MM.1S (cell line): ENCODE measurements at regions not wholly inside any gene's neighbourhood (a gene's known extent, or its start where the extent isn't known, plus 50 kb on each side); places are given as distances from the start of the nearest gene placed in this dataset.
"Not testable (repeated sequence)": the region's sequence is repeated elsewhere in the genome, so short reads cannot be mapped to it uniquely, and the experiment has no call there.

ENCODE experiments used
- DNase-seq: peaks from one replicate; pipeline ENCODE4 v3.0.0-alpha.2; 2015
- H2AFZ ChIP-seq: fragments of 300-600 bp; sonication (generic); 2 replicates; pipeline ENCODE4 v1.6.0; 2016; ENCODE audit warnings: antibody characterized with exemption, low read length
- H3F3A ChIP-seq: fragments of 300-600 bp; sonication (generic); 2 replicates; pipeline ENCODE4 v1.6.1; 2016; ENCODE audit warnings: mild to moderate bottlenecking, antibody characterized with exemption, low read length, moderate library complexity, mixed read lengths; ENCODE audit not compliant: insufficient read depth
- H3K27ac ChIP-seq: fragments of 300-600 bp; sonication (generic); 2 replicates; pipeline ENCODE4 v1.5.1; 2016; ENCODE audit warnings: mild to moderate bottlenecking, low read length
- H3K27me3 ChIP-seq: fragments of 300-600 bp; sonication (generic); replicated peaks from 2 replicates; pipeline ENCODE4 v1.6.0; 2016; ENCODE audit warnings: low read length; ENCODE audit not compliant: insufficient read depth
- H3K36me3 ChIP-seq: fragments of 300-600 bp; sonication (generic); replicated peaks from 2 replicates; pipeline ENCODE4 v1.6.1; 2016; ENCODE audit warnings: mild to moderate bottlenecking, low read length, mixed read lengths; ENCODE audit not compliant: insufficient read depth
- H3K4me1 ChIP-seq: fragments of 300-600 bp; sonication (generic); 2 replicates; pipeline ENCODE4 v1.6.1; 2016; ENCODE audit warnings: low read length, mixed read lengths
- H3K4me2 ChIP-seq: fragments of 300-600 bp; sonication (generic); 2 replicates; pipeline ENCODE4 v1.6.0; 2016; ENCODE audit warnings: low read depth, low read length
- H3K4me3 ChIP-seq: fragments of 300-600 bp; sonication (generic); 2 replicates; pipeline ENCODE4 v1.5.1; 2016; ENCODE audit warnings: low read length, mixed read lengths
- H3K79me2 ChIP-seq: fragments of 300-600 bp; sonication (generic); 2 replicates; pipeline ENCODE4 v1.6.1; 2016; ENCODE audit warnings: mixed run types, low read length, mixed read lengths
- H3K9ac ChIP-seq: fragments of 300-600 bp; sonication (generic); 2 replicates; pipeline ENCODE4 v1.6.1; 2016; ENCODE audit warnings: low read length, mixed read lengths
- H3K9me2 ChIP-seq: fragments of 300-600 bp; sonication (generic); replicated peaks from 2 replicates; pipeline ENCODE4 v1.6.1; 2016; ENCODE audit warnings: mild to moderate bottlenecking, low read length, mixed read lengths; ENCODE audit not compliant: insufficient read depth
- H3K9me3 ChIP-seq: fragments of 300-600 bp; sonication (generic); replicated peaks from 2 replicates; pipeline ENCODE4 v1.6.1; 2016; ENCODE audit warnings: mild to moderate bottlenecking, low read length, mixed read lengths; ENCODE audit not compliant: insufficient read depth
- H4K20me1 ChIP-seq: fragments of 300-600 bp; sonication (generic); 2 replicates; pipeline ENCODE4 v1.6.1; 2016; ENCODE audit warnings: mild to moderate bottlenecking, low read length, moderate library complexity, mixed read lengths; ENCODE audit not compliant: insufficient read depth
- EZH2 ChIP-seq: fragments of 300-600 bp; sonication (generic); optimal IDR thresholded peaks from 2 replicates; pipeline ENCODE3; 2017; ENCODE audit warnings: low read depth, mild to moderate bottlenecking, antibody characterized with exemption, low read length, mixed read lengths
- EZH2phosphoT487 ChIP-seq: fragments of 300-600 bp; sonication (generic); IDR thresholded peaks from 2 replicates; pipeline ENCODE4 v1.6.1; 2018; ENCODE audit warnings: antibody characterized with exemption, low read length
- TF ChIP-seq, protein P1 (sequence below): fragments of 300-600 bp; sonication (generic); IDR thresholded peaks from 2 replicates; pipeline ENCODE4 v1.5.1; 2016; ENCODE audit warnings: antibody characterized with exemption, low read length, mixed read lengths

DNA sequence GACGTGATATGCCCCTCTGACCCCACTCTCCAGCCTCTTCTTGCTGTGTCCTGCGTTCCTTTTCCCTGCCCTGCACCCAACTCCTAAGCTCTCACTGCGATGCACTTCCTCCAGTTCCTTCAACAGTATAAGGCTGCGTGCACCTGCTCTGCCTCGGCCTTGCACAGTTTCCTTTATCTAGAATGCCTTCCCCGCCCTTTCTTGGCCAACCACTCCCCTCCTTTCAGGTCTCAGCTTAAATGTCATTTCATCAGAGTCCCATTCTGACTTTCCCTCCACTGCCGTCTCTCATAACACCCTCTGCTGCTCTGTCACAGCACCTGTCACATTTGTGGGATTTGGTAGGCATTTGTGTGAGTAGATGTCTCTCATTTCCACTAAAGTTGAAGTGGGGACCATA is 58.4 kb upstream of the NEIL3 start:
- Histone ChIP-seq H3K9me3 (no peaks in the 10 kb centered on the region), H2AFZ (no peak overlapping the region), H4K20me1 (no peaks in the 10 kb centered on the region), H3K27me3 (no peaks in the 10 kb centered on the region), H3K79me2 (no peaks in the 10 kb centered on the region), H3K4me2 (no peak overlapping the region), H3K4me3 (no peak overlapping the region), H3F3A (no peaks in the 10 kb centered on the region), H3K9me2 (no peaks in the 10 kb centered on the region), H3K9ac (no peak overlapping the region), H3K36me3 (no peaks in the 10 kb centered on the region), H3K27ac (no peak overlapping the region), H3K4me1 (no peaks in the 10 kb centered on the region)
- TF ChIP-seq, protein P1, sequence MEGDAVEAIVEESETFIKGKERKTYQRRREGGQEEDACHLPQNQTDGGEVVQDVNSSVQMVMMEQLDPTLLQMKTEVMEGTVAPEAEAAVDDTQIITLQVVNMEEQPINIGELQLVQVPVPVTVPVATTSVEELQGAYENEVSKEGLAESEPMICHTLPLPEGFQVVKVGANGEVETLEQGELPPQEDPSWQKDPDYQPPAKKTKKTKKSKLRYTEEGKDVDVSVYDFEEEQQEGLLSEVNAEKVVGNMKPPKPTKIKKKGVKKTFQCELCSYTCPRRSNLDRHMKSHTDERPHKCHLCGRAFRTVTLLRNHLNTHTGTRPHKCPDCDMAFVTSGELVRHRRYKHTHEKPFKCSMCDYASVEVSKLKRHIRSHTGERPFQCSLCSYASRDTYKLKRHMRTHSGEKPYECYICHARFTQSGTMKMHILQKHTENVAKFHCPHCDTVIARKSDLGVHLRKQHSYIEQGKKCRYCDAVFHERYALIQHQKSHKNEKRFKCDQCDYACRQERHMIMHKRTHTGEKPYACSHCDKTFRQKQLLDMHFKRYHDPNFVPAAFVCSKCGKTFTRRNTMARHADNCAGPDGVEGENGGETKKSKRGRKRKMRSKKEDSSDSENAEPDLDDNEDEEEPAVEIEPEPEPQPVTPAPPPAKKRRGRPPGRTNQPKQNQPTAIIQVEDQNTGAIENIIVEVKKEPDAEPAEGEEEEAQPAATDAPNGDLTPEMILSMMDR = no peak
- TF ChIP-seq EZH2phosphoT487 (no peak), EZH2 (no peak)
- DNase-seq = no peak

DNA sequence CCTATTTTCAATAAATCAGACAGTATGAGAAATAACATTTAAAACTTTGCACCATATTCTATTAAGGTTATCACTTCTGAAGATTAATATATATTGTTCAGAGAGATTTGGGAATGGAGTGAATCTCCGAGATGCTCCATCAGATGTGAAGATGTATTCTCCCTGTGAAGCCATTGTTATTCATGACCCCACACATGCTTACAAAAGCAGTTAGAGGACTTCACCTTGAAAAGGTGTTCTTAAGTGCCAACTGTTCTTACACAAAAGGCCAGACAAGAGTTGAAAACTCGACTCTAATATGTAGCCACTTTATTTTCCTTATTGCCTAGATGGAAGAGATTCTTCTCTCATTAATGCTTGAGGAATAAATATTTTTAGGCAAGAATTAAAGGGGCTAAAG is 54.3 kb upstream of the NEIL3 start:
- Histone ChIP-seq H3K4me2 (no peak overlapping the region), H3K27me3 (no peaks in the 10 kb centered on the region), H3K4me1 (no peaks in the 10 kb centered on the region), H3K27ac (no peak overlapping the region), H4K20me1 (no peaks in the 10 kb centered on the region), H3F3A (no peaks in the 10 kb centered on the region), H3K9me2 (no peaks in the 10 kb centered on the region), H2AFZ (no peak overlapping the region), H3K4me3 (no peak overlapping the region), H3K9me3 (no peaks in the 10 kb centered on the region), H3K9ac (no peak overlapping the region), H3K79me2 (no peaks in the 10 kb centered on the region), H3K36me3 (no peaks in the 10 kb centered on the region)
- TF ChIP-seq, protein P1 = no peak
- TF ChIP-seq EZH2phosphoT487 (no peak), EZH2 (no peak)
- no peak for DNase-seq

DNA sequence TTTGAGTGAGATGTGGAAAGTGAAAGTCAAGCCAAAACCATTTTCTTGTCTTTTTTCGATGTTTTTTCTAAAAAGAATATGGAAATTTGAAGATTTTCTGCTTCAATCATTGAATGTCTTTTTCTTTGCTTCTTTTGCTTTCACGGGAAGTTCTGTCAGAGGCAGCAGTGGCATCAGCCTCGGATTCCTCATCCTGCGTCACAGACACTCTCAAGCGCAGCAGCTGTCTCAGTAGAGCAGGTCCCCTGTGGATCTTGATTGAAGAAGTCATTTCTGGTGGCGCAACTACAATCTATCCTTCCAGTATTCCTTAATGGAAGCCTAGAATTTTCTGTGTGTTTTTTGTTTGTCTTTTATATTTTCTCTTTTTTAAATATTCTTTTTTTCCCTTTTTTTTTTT is 52.7 kb upstream of the NEIL3 start:
- no peaks in the 10 kb centered on the region for H3K9me2 ChIP-seq
- no peak overlapping the region for H2AFZ ChIP-seq
- DNase-seq = no peak
- H3K4me3 ChIP-seq = no peak overlapping the region
- no peaks in the 10 kb centered on the region for H3K36me3 ChIP-seq
- no peak overlapping the region for H3K27ac ChIP-seq
- H3K4me1 ChIP-seq = no peaks in the 10 kb centered on the region
- H4K20me1 ChIP-seq = no peaks in the 10 kb centered on the region
- no peaks in the 10 kb centered on the region for H3K9me3 ChIP-seq
- no peaks in the 10 kb centered on the region for H3K27me3 ChIP-seq
- H3K79me2 ChIP-seq = no peaks in the 10 kb centered on the region
- no peak overlapping the region for H3K9ac ChIP-seq
- TF ChIP-seq, protein P1 = no peak
- TF ChIP-seq EZH2 (no peak), EZH2phosphoT487 (no peak)
- no peaks in the 10 kb centered on the region for H3F3A ChIP-seq
- H3K4me2 ChIP-seq = no peak overlapping the region

DNA sequence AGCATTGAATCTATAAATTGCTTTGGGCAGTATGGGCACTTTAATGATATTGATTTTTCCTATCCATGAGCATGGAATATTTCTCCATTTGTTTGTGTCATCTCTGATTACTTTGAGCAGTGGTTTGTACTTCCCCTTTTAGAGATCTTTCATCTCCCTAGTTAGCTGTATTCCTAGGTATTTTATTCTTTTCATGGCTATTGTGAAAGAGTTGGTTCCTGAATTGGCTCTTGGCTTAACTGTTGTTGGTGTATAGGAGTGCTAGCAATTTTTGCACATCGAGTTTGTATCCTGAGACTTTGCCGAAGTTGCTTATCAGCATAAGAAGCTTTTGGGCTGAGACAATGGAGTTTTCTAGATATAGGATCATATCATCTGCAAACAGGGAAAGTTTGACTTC is 50.2 kb upstream of the NEIL3 start:
- H3K9me3 ChIP-seq, H3K9ac ChIP-seq, H2AFZ ChIP-seq, H3F3A ChIP-seq, DNase-seq, H3K4me3 ChIP-seq, H4K20me1 ChIP-seq, H3K4me2 ChIP-seq, H3K4me1 ChIP-seq, H3K9me2 ChIP-seq, H3K79me2 ChIP-seq, H3K27me3 ChIP-seq, H3K36me3 ChIP-seq, H3K27ac ChIP-seq: not testable (repeated sequence)
